Endodermal cell (in vitro differentiated cells): ENCODE measurements at regions not wholly inside any gene's neighbourhood (a gene's known extent, or its start where the extent isn't known, plus 50 kb on each side); places are given as distances from the start of the nearest gene placed in this dataset.

Experiments used
- DNase-seq: peaks from one replicate; pipeline ENCODE4 v3.0.0-alpha.2; 2017
- H3K27ac ChIP-seq: 2 replicates; pipeline ENCODE4 v1.5.1; 2013; ENCODE audit warnings: mild to moderate bottlenecking, low read depth, low read length, moderate library complexity
- H3K27me3 ChIP-seq: 2 replicates; pipeline ENCODE4 v1.6.1; 2013; ENCODE audit warnings: mild to moderate bottlenecking, low read length, moderate library complexity; ENCODE audit not compliant: insufficient read depth, control insufficient read depth, poor library complexity, severe bottlenecking
- H3K36me3 ChIP-seq: 2 replicates; pipeline ENCODE4 v1.7.0; 2013; ENCODE audit warnings: mild to moderate bottlenecking, low read length, moderate library complexity; ENCODE audit not compliant: control insufficient read depth, insufficient read depth
- H3K4me1 ChIP-seq: one replicate; pipeline ENCODE4 v1.7.0; 2013; ENCODE audit warnings: low read length; ENCODE audit not compliant: control insufficient read depth, insufficient read depth
- H3K4me3 ChIP-seq: 2 replicates; pipeline ENCODE4 v1.5.1; 2013; ENCODE audit warnings: mild to moderate bottlenecking, low read length, moderate library complexity
- H3K9ac ChIP-seq: 2 replicates; pipeline ENCODE4 v1.6.1; 2013; ENCODE audit warnings: mild to moderate bottlenecking, low read length, moderate library complexity; ENCODE audit not compliant: poor library complexity, severe bottlenecking; ENCODE audit errors: extremely low read depth
- H3K9me3 ChIP-seq: 2 replicates; pipeline ENCODE4 v1.6.1; 2013; ENCODE audit warnings: mild to moderate bottlenecking, low read length, moderate library complexity; ENCODE audit not compliant: control insufficient read depth
- H3K27ac Mint-ChIP-seq: 2 replicates; pipeline ENCODE4 v1.8.0; 2020; ENCODE audit warnings: mixed read lengths
- H3K27me3 Mint-ChIP-seq: 2 replicates; pipeline ENCODE4 v1.8.0; 2021; ENCODE audit warnings: mild to moderate bottlenecking, mixed read lengths; ENCODE audit not compliant: insufficient read depth
- H3K36me3 Mint-ChIP-seq: 2 replicates; pipeline ENCODE4 v1.8.0; 2020; ENCODE audit warnings: low read depth, mixed read lengths
- H3K4me1 Mint-ChIP-seq: 2 replicates; pipeline ENCODE4 v1.8.0; 2020; ENCODE audit warnings: mixed read lengths
- H3K4me3 Mint-ChIP-seq: 2 replicates; pipeline ENCODE4 v1.8.0; 2020; ENCODE audit warnings: mild to moderate bottlenecking, moderate library complexity, mixed read lengths
- H3K9me3 Mint-ChIP-seq: 2 replicates; pipeline ENCODE4 v1.8.0; 2020; ENCODE audit warnings: mild to moderate bottlenecking, mixed read lengths
- CTCF ChIP-seq: fragments of 200-600 bp; sonication (generic); conservative IDR thresholded peaks from 2 replicates; pipeline ENCODE4 v1.5.0; 2021; ENCODE audit warnings: antibody characterized with exemption, mild to moderate bottlenecking
- WGBS, 2 experiments: methylation state at CpG; one replicate each; pipeline versions ENCODE4 v1.1.5 to v1.1.7; 2013; ENCODE audit warnings: missing lambda C conversion rate in 2 of 2, mixed read lengths in 1 of 2; ENCODE audit not compliant: insufficient coverage in 1 of 2, insufficient read length in 1 of 2; 5-methylcytosine and 5-hydroxymethylcytosine counted together

GRCh38 chr2:97355887-97356286 is 233.8 kb downstream of the ANKRD36B start:
- Mint-ChIP-seq H3K36me3 (no peaks in the 10 kb centered on the region), H3K27ac (no peak overlapping the region), H3K4me3 (no peak overlapping the region), H3K9me3 (peaks cover 12% of the 10 kb centered on the region), H3K4me1 (peaks cover 14% of the 10 kb centered on the region), H3K27me3 (no peaks in the 10 kb centered on the region)
- Histone ChIP-seq H3K27ac (no peak overlapping the region), H3K9ac (no peak overlapping the region), H3K4me3 (no peak overlapping the region), H3K36me3 (no peaks in the 10 kb centered on the region), H3K27me3 (no peaks in the 10 kb centered on the region), H3K9me3 (peaks cover 11% of the 10 kb centered on the region), H3K4me1 (peaks cover 6% of the 10 kb centered on the region)
- peak; percentile 68 for DNase-seq
- WGBS, 2 experiments: 67 to 69% methylated on average over 4 of the region's 4 CpGs
- TF ChIP-seq CTCF: peak; percentile 75

GRCh38 chr2:97355176-97355575 is 234.5 kb downstream of the ANKRD36B start:
- DNase-seq: no peak
- H3K27ac Mint-ChIP-seq: no peak overlapping the region
- H3K4me1 ChIP-seq: peaks cover 6% of the 10 kb centered on the region
- no peak for TF ChIP-seq CTCF
- peaks cover 15% of the 10 kb centered on the region for H3K4me1 Mint-ChIP-seq
- H3K9me3 Mint-ChIP-seq: peaks cover 12% of the 10 kb centered on the region
- no peaks in the 10 kb centered on the region for H3K36me3 ChIP-seq
- no peak overlapping the region for H3K4me3 ChIP-seq
- WGBS, 2 experiments: 85 to 100% methylated on average over 2 to 3 of the region's 3 CpGs
- no peak overlapping the region for H3K9ac ChIP-seq
- no peak overlapping the region for H3K4me3 Mint-ChIP-seq
- no peaks in the 10 kb centered on the region for H3K27me3 Mint-ChIP-seq
- H3K9me3 ChIP-seq: peaks cover 11% of the 10 kb centered on the region
- H3K27me3 ChIP-seq: no peaks in the 10 kb centered on the region
- H3K36me3 Mint-ChIP-seq: no peaks in the 10 kb centered on the region
- no peak overlapping the region for H3K27ac ChIP-seq

DNA sequence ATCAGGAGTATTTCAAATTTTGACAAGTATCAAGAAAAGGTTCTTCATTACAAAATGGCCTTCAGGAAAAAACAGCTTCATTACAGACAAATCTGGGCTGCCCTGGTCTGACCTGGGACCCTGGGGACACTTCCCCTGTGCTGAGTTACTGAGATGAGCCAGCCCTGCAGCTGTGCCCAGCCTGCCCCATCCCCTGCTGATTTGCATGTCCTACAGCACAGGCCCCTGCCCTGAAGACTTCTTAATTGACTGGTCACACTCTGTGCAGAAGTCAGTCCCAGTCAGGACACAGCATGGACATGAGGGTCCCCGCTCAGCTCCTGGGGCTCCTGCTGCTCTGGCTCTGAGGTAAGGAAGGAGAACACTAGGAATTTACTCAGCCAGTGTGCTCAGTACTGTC is 235.1 kb downstream of the ANKRD36B start:
- no peak overlapping the region for H3K4me3 ChIP-seq
- peaks cover 11% of the 10 kb centered on the region for H3K9me3 ChIP-seq
- Mint-ChIP-seq H3K36me3 (no peaks in the 10 kb centered on the region), H3K4me3 (no peak overlapping the region), H3K27ac (no peak overlapping the region), H3K27me3 (no peaks in the 10 kb centered on the region), H3K9me3 (peaks cover 12% of the 10 kb centered on the region), H3K4me1 (peaks cover 21% of the 10 kb centered on the region)
- H3K36me3 ChIP-seq: no peaks in the 10 kb centered on the region
- 84% methylated on average over 1 of the region's 1 CpG; no CpG with 5 or more reads in 1 of the 2 experiments for WGBS, 2 experiments
- H3K9ac ChIP-seq: no peak overlapping the region
- TF ChIP-seq CTCF: no peak
- H3K4me1 ChIP-seq: peaks cover 10% of the 10 kb centered on the region
- no peak for DNase-seq
- no peaks in the 10 kb centered on the region for H3K27me3 ChIP-seq
- H3K27ac ChIP-seq: no peak overlapping the region
